Omental fat pad (tissue), 3 donors: ENCODE measurements at regions not wholly inside any gene's neighbourhood (a gene's known extent, or its start where the extent isn't known, plus 50 kb on each side); places are given as distances from the start of the nearest gene placed in this dataset.

Source experiments
- ATAC-seq: fragments of 150-250 bp; one replicate; pipeline ENCODE4 v1.9.1; 2016; ENCODE audit warnings: mild to moderate bottlenecking, moderate library complexity; ENCODE audit not compliant: low FRiP score
- DNase-seq: peaks from one replicate; pipeline ENCODE4 v3.0.0-alpha.2; 2019; ENCODE audit warnings: low spot score
- TF ChIP-seq, protein P1 (sequence below), 3 donors: fragments of 450-650 bp; IDR thresholded peaks; one replicate each; pipeline ENCODE4 v1.5.1; 2016 to 2017; ENCODE audit warnings: antibody characterized with exemption in 3 of 3, mild to moderate bottlenecking in 3 of 3, moderate library complexity in 2 of 3

DNA sequence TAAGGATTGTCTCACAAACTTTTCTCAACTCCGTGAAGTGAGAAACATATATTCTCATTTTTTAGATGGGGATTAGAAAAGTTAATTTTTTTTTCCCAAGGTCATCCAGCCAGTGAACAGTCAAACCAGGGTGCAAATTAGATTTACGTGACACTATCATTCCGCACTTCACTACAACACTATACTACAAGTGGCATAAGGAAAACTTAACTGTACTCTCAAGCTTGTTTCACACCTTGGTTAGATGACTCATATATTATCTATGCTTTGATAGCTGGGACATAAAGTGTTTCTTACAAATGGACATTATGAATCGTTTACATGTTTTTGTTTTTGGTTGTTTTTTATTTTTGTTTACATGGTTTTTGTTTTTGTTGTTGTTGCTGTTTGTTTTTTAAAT is 525.7 kb downstream of the PPARGC1A start:
- TF ChIP-seq, protein P1, sequence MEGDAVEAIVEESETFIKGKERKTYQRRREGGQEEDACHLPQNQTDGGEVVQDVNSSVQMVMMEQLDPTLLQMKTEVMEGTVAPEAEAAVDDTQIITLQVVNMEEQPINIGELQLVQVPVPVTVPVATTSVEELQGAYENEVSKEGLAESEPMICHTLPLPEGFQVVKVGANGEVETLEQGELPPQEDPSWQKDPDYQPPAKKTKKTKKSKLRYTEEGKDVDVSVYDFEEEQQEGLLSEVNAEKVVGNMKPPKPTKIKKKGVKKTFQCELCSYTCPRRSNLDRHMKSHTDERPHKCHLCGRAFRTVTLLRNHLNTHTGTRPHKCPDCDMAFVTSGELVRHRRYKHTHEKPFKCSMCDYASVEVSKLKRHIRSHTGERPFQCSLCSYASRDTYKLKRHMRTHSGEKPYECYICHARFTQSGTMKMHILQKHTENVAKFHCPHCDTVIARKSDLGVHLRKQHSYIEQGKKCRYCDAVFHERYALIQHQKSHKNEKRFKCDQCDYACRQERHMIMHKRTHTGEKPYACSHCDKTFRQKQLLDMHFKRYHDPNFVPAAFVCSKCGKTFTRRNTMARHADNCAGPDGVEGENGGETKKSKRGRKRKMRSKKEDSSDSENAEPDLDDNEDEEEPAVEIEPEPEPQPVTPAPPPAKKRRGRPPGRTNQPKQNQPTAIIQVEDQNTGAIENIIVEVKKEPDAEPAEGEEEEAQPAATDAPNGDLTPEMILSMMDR (IDR thresholded peaks at IDR 0.05), result no peak
- DNase-seq (no peak), ATAC-seq (no peak)

DNA sequence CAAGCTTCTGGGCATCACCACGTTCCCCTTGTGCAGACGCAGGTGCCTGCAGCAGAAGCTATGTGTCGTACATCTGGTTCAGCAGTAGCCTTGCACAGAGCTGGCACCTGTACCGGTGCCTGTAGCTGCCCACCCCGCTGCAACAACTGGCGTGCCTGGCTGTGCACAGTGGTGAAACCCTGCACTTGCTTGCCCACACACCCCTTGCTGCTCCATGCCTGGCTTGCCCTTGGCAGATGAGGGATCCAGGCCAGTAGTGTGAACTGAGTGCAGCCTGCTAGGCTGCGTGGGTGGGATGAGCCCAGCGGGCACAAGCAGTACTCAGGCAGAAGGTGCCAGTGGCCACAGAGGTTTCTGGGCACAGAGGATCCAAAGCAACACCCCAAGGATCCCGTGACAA is 528.4 kb downstream of the PPARGC1A start:
- TF ChIP-seq, protein P1 (IDR thresholded peaks at IDR 0.05), result no peak
- ATAC-seq, result no peak
- DNase-seq, result no peak

DNA sequence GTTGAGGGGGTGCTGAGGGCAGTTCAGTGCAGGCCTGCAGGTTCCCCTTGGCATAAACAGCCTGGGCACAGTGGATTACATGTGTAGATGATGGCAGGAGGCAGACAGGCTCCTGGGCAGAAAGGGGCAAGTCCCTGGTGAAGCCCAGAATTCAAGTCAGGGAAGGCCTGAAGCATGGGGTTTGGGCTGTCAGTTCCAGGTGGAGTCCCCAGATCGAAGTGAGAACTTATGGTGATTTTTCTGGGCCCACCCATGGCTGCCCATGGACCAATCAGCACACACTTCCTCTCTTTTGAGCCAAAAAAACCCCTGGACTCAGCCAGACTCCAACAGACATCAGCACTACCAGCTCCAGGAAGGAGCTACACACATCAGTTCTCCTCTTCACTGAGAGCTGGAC is 529.1 kb downstream of the PPARGC1A start:
- TF ChIP-seq, protein P1 (IDR thresholded peaks at IDR 0.05), result no peak
- DNase-seq (no peak), ATAC-seq (no peak)

DNA sequence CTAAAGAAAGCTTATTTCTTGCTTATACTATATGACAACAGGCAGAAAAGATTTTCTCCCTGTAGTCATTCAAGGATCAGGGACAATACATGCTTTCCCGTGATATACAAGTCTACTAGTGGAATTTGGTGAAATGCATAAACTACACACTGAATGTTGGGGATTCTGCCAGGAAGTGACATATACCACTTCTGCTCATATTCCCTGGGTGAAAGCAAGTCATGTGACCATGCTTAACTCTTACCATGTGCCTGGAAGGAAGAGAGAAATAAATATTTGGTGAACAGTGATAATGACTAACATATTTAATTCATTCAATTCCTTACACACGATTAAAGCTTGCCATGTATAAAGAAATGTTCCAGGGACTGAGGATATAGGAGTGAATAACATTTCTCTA is 534.6 kb downstream of the PPARGC1A start:
- TF ChIP-seq, protein P1 (IDR thresholded peaks at IDR 0.05), result no peak
- ATAC-seq, result no peak
- DNase-seq, result no peak

DNA sequence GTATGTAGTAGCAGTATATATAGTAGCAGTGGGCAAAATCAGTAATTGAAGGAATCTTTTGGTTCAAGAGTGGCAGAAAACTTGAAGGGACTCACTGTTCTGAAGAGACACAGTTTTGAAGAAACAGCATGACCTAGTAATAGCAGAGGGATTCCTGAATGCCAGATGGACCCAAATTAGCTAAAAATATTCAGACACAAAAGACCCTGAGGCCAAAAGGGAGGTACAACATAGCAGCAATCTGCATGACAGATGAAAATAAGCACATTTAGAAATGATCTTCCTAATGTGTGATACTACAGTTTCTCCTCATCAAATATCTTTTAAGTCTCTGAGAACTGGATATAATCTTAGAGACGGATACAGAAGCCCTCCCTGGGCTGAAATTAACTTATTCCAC is 536.6 kb downstream of the PPARGC1A start:
- TF ChIP-seq, protein P1 (IDR thresholded peaks at IDR 0.05), result no peak
- DNase-seq (no peak), ATAC-seq (no peak)

DNA sequence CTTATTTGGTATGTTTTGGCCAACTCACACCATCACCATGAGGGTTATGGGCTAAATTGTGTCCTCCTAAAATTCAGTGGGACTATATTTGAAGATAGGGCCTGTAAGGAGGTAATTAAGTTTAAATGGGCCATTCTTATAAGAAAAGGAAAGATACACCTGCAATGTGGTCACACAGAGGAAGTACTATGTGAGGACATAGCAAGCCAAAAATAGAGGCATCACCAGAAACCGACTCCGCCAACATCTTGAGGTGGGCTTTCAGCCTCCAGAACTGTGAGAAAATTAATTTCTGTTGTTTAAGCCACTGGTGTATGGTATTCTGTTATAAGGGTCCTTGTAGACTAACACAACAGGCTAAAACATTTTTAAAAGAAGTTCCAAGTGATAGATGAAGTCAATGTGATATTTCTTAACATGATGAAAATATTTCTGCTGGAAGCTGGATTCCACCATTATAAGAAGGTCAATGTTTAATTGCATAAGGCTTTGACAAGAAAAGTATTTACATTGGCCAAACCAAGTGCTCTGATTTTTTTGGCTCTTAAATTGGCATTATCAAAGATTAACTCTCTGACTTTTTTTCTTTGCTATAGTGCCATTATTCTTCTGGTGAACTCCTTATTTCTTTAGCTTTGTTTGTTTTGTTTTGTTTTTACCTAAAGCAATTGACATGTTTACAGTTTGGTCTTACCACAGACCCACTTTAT is 540.9 kb downstream of the PPARGC1A start:
- DNase-seq (no peak), ATAC-seq (no peak)
- TF ChIP-seq, protein P1 (IDR thresholded peaks at IDR 0.05), result no peak

DNA sequence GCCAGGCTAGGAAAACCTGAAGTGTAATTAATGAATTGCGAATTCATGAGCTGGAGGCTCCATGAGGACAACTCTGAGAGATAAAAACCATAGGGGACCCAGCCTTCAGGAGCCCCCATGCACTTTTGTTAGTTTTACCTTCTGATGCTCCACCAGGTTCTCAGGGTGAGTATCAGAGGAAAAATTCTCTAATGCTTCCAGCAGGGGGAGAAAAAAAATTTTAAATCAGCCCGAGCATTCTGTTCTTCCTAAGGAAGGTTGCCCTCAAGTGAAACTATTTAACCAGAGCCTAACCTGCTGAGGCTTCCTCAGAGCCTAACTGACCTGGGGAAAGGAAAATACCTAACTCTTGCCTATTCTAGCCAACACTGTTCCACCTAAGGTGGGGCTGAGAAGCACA is 552.6 kb downstream of the PPARGC1A start:
- DNase-seq (no peak), ATAC-seq (no peak)
- TF ChIP-seq, protein P1 (IDR thresholded peaks at IDR 0.05), result no peak
